ENCODE measurements at regions not wholly inside any gene's neighbourhood (a gene's known extent, or its start where the extent isn't known, plus 50 kb on each side); places are given as distances from the start of the nearest gene placed in this dataset.
"Not testable (repeated sequence)": the region's sequence is repeated elsewhere in the genome, so short reads cannot be mapped to it uniquely, and the experiment has no call there.

- DNase-seq (ENCODE audit: low read depth), result no peak
Measured at GRCh38 chr7:23938215-23938614, 228.2 kb downstream of the STK31 start.

GRCh38 chr7:23938937-23939552 is 229.0 kb downstream of the STK31 start:
- no peak for DNase-seq (ENCODE audit: low read depth)

- DNase-seq (ENCODE audit: low read depth), result not testable (repeated sequence)
Measured at GRCh38 chr7:23939747-23940146, 229.7 kb downstream of the STK31 start.

GRCh38 chr7:23941551-23941950 is 231.5 kb downstream of the STK31 start:
- DNase-seq (ENCODE audit: low read depth), result no peak

GRCh38 chr7:23942032-23942431 is 232.0 kb downstream of the STK31 start:
- DNase-seq (ENCODE audit: low read depth), result no peak

- DNase-seq (ENCODE audit: low read depth), result no peak
Measured at GRCh38 chr7:23944131-23944530, 234.1 kb downstream of the STK31 start.

- no peak for DNase-seq (ENCODE audit: low read depth)
Measured at GRCh38 chr7:23945472-23945871, 235.5 kb downstream of the STK31 start.

GRCh38 chr7:23955145-23955544 is 245.1 kb downstream of the STK31 start:
- no peak for DNase-seq (ENCODE audit: low read depth)

- DNase-seq (ENCODE audit: low read depth), result no peak
Measured at GRCh38 chr7:23955600-23956149, 245.7 kb downstream of the STK31 start.

GRCh38 chr7:23956772-23957576 is 247.0 kb downstream of the STK31 start:
- no peak for DNase-seq (ENCODE audit: low read depth)

- DNase-seq (ENCODE audit: low read depth), result no peak
Measured at GRCh38 chr7:23959821-23960220, 249.8 kb downstream of the STK31 start.

GRCh38 chr7:23960361-23960760 is 250.3 kb downstream of the STK31 start:
- no peak for DNase-seq (ENCODE audit: low read depth)

- DNase-seq (ENCODE audit: low read depth), result no peak
Measured at GRCh38 chr7:23963461-23964165, 253.6 kb downstream of the STK31 start.

- DNase-seq (ENCODE audit: low read depth), result no peak
Measured at GRCh38 chr7:23964715-23965114, 254.7 kb downstream of the STK31 start.

GRCh38 chr7:23965296-23965695 is 255.3 kb downstream of the STK31 start:
- no peak for DNase-seq (ENCODE audit: low read depth)

GRCh38 chr7:23966941-23967340 is 256.9 kb downstream of the STK31 start:
- no peak for DNase-seq (ENCODE audit: low read depth)

GRCh38 chr7:23967949-23968599 is 258.1 kb downstream of the STK31 start:
- no peak for DNase-seq (ENCODE audit: low read depth)

GRCh38 chr7:23968791-23969190 is 258.8 kb downstream of the STK31 start:
- no peak for DNase-seq (ENCODE audit: low read depth)

- DNase-seq (ENCODE audit: low read depth), result no peak
Measured at GRCh38 chr7:23969443-23969842, 259.4 kb downstream of the STK31 start.

- no peak for DNase-seq (ENCODE audit: low read depth)
Measured at GRCh38 chr7:23970193-23970592, 260.2 kb downstream of the STK31 start.

GRCh38 chr7:23971031-23971430 is 261.0 kb downstream of the STK31 start:
- DNase-seq (ENCODE audit: low read depth), result no peak

GRCh38 chr7:23972057-23972456 is 262.0 kb downstream of the STK31 start:
- DNase-seq (ENCODE audit: low read depth), result no peak

All from non-pigmented ciliary epithelial cell (primary cell).